H1 (cell line): ENCODE measurements at regions not wholly inside any gene's neighbourhood (a gene's known extent, or its start where the extent isn't known, plus 50 kb on each side); places are given as distances from the start of the nearest gene placed in this dataset.

Experiments used
- CTCF ChIA-PET: fragments of 300-600 bp; sonication (Branson Sonifier 250); formaldehyde crosslinking; loops from one replicate; lab custom pipeline; 2021; ENCODE audit not compliant: partially characterized antibody; lab: Charles Lee
- POLR2A ChIA-PET: fragments of 300-600 bp; sonication (Branson Sonifier 250); formaldehyde crosslinking; loops from one replicate; lab custom pipeline; 2021; ENCODE audit warnings: inconsistent platforms; ENCODE audit not compliant: partially characterized antibody; lab: Charles Lee
- DNase-seq, 2 experiments: peaks; one replicate each; pipeline versions ENCODE4 v3.0.0 to v3.0.0-alpha.2; 2010 to 2022; ENCODE audit warnings: low spot score in 2 of 2, low read depth in 1 of 2, mixed read lengths in 1 of 2
- FAIRE-seq: peaks from 2 replicates; lab custom pipeline; 2011; peaks lifted over from hg19 to GRCh38; lab: Jason Lieb, UNC
- H2AFZ ChIP-seq: 2 replicates; pipeline ENCODE4 v1.8.1; 2012; ENCODE audit warnings: low read length, inconsistent platforms
- H2AK5ac ChIP-seq: 2 replicates; pipeline ENCODE4 v1.6.1; 2013; ENCODE audit warnings: low read depth, low read length
- H2BK120ac ChIP-seq: replicated peaks from 2 replicates; pipeline ENCODE3; 2013; ENCODE audit warnings: low read depth, low read length, inconsistent platforms
- H2BK12ac ChIP-seq: 2 replicates; pipeline ENCODE4 v1.6.1; 2013; ENCODE audit warnings: low read depth, low read length
- H2BK15ac ChIP-seq: 2 replicates; pipeline ENCODE4 v1.6.1; 2013; ENCODE audit warnings: low read length
- H2BK20ac ChIP-seq: 2 replicates; pipeline ENCODE4 v1.6.1; 2013; ENCODE audit warnings: low read length
- H2BK5ac ChIP-seq: 2 replicates; pipeline ENCODE4 v1.6.1; 2013; ENCODE audit warnings: low read depth, low read length
- H3K14ac ChIP-seq: 2 replicates; pipeline ENCODE4 v1.6.1; 2013; ENCODE audit warnings: inconsistent platforms; ENCODE audit not compliant: insufficient read length
- H3K18ac ChIP-seq: 2 replicates; pipeline ENCODE4 v1.6.1; 2013; ENCODE audit warnings: low read length; ENCODE audit errors: extremely low read depth
- H3K23ac ChIP-seq: 2 replicates; pipeline ENCODE4 v1.6.1; 2013; ENCODE audit warnings: inconsistent platforms; ENCODE audit not compliant: insufficient read length
- H3K23me2 ChIP-seq: 2 replicates; pipeline ENCODE4 v1.6.1; 2013; ENCODE audit warnings: low read depth, low read length
- H3K27ac ChIP-seq: 2 replicates; pipeline ENCODE4 v1.6.1; 2011; ENCODE audit warnings: low read depth, low read length, inconsistent platforms
- H3K27me3 ChIP-seq, 4 experiments: replicated peaks in 1 of 4; 1 replicate in 1 of 4; 2 replicates in 3 of 4; pipeline versions ENCODE4 v1.6.1 to v1.8.1; 2011 to 2013; ENCODE audit warnings: low read length in 3 of 4, mild to moderate bottlenecking in 3 of 4, inconsistent platforms in 2 of 4, mixed read lengths in 2 of 4, moderate library complexity in 1 of 4; ENCODE audit not compliant: control insufficient read depth in 3 of 4, insufficient read depth in 3 of 4; ENCODE audit errors: extremely low read depth in 1 of 4
- H3K36me3 ChIP-seq, 4 experiments: 2 replicates each; pipeline versions ENCODE4 v1.6.1 to v1.8.1; 2011 to 2013; ENCODE audit warnings: mild to moderate bottlenecking in 4 of 4, low read length in 3 of 4, moderate library complexity in 2 of 4, control low read depth in 1 of 4, inconsistent platforms in 1 of 4; ENCODE audit not compliant: insufficient read depth in 4 of 4, control insufficient read depth in 2 of 4
- H3K4ac ChIP-seq: replicated peaks from 2 replicates; pipeline ENCODE3; 2013; ENCODE audit warnings: low read length, low read depth, mixed read lengths, inconsistent platforms; ENCODE audit not compliant: insufficient read length
- H3K4me1 ChIP-seq, 4 experiments: replicated peaks in 1 of 4; 1 replicate in 1 of 4; 2 replicates in 3 of 4; pipeline versions ENCODE4 v1.6.1 to v1.8.1; 2011 to 2013; ENCODE audit warnings: low read length in 3 of 4, inconsistent platforms in 2 of 4, mixed read lengths in 1 of 4; ENCODE audit not compliant: insufficient read depth in 4 of 4, control insufficient read depth in 3 of 4
- H3K4me2 ChIP-seq, 2 experiments: 2 replicates each; pipeline versions ENCODE4 v1.6.1 to v1.8.1; 2011 to 2013; ENCODE audit warnings: low read depth in 2 of 2, low read length in 2 of 2, control low read depth in 1 of 2, inconsistent platforms in 1 of 2, mild to moderate bottlenecking in 1 of 2; ENCODE audit not compliant: insufficient read depth in 1 of 2
- H3K4me3 ChIP-seq, 4 experiments: fragments of 200-600, 300-600 bp in 1 of 4; sonication (generic), shearing (Covaris generic), sonication (Bioruptor Twin) in 1 of 4; 2 replicates each; pipeline versions ENCODE4 v1.5.1 to v1.8.1; 2011 to 2016; ENCODE audit warnings: low read length in 4 of 4, low read depth in 3 of 4, control low read depth in 2 of 4, inconsistent platforms in 2 of 4, mild to moderate bottlenecking in 2 of 4, mixed read lengths in 1 of 4, moderate library complexity in 1 of 4; ENCODE audit not compliant: insufficient read depth in 2 of 4; ENCODE audit errors: extremely low read depth in 1 of 4
- H3K56ac ChIP-seq: replicated peaks from 2 replicates; pipeline ENCODE3; 2013; ENCODE audit warnings: low read depth, mild to moderate bottlenecking, mixed read lengths, low read length, inconsistent platforms; ENCODE audit not compliant: insufficient read length
- H3K79me1 ChIP-seq: 2 replicates; pipeline ENCODE4 v1.6.1; 2013; ENCODE audit warnings: low read depth, low read length, control low read depth
- H3K79me2 ChIP-seq, 2 experiments: 2 replicates each; pipeline versions ENCODE4 v1.6.1 to v1.8.1; 2012 to 2013; ENCODE audit warnings: low read length in 2 of 2, mild to moderate bottlenecking in 2 of 2, inconsistent platforms in 1 of 2; ENCODE audit not compliant: insufficient read depth in 2 of 2, control insufficient read depth in 1 of 2
- H3K9ac ChIP-seq, 4 experiments: replicated peaks in 1 of 4; 1 replicate in 1 of 4; 2 replicates in 3 of 4; pipeline versions ENCODE4 v1.6.1 to v1.8.1; 2011 to 2013; ENCODE audit warnings: low read depth in 3 of 4, low read length in 3 of 4, control low read depth in 2 of 4, mild to moderate bottlenecking in 2 of 4, moderate library complexity in 2 of 4, inconsistent platforms in 1 of 4; ENCODE audit errors: extremely low read depth in 1 of 4
- H3K9me3 ChIP-seq, 2 experiments: 2 replicates each; pipeline versions ENCODE4 v1.6.1 to v1.8.1; 2012 to 2013; ENCODE audit warnings: mild to moderate bottlenecking in 2 of 2, moderate library complexity in 2 of 2, control low read depth in 1 of 2, inconsistent platforms in 1 of 2, low read depth in 1 of 2, low read length in 1 of 2, mixed read lengths in 1 of 2; ENCODE audit not compliant: insufficient read depth in 2 of 2
- H4K20me1 ChIP-seq, 2 experiments: replicated peaks in 1 of 2; 2 replicates each; pipeline versions ENCODE3 to v1.8.1; 2011 to 2013; ENCODE audit warnings: inconsistent platforms in 2 of 2, low read length in 2 of 2, mild to moderate bottlenecking in 1 of 2; ENCODE audit not compliant: insufficient read depth in 2 of 2, control insufficient read depth in 1 of 2
- H4K5ac ChIP-seq: 2 replicates; pipeline ENCODE4 v1.6.1; 2013; ENCODE audit warnings: low read length, low read depth, mixed read lengths, inconsistent platforms; ENCODE audit not compliant: insufficient read length
- H4K8ac ChIP-seq: 2 replicates; pipeline ENCODE4 v1.8.0; 2013; ENCODE audit warnings: mild to moderate bottlenecking, moderate library complexity, low read length, inconsistent platforms; ENCODE audit not compliant: insufficient read depth; ENCODE audit errors: extremely low read depth
- H4K91ac ChIP-seq: replicated peaks from 2 replicates; pipeline ENCODE3; 2013; ENCODE audit warnings: low read length, mixed read lengths, inconsistent platforms; ENCODE audit not compliant: insufficient read length
- CTBP2 ChIP-seq: IDR thresholded peaks from 2 replicates; pipeline ENCODE4 v1.7.0; 2011; ENCODE audit warnings: borderline replicate concordance, mild to moderate bottlenecking, moderate library complexity, mixed read lengths, low read length; ENCODE audit not compliant: insufficient read depth, insufficient read length
- FOSL1 ChIP-seq: IDR thresholded peaks from 2 replicates; pipeline ENCODE4 v1.6.1; 2011; ENCODE audit warnings: mild to moderate bottlenecking, low read depth, low read length, moderate library complexity; ENCODE audit not compliant: insufficient read depth
- HDAC2 ChIP-seq, 2 experiments: fragments of 300-600 bp in 1 of 2; sonication (generic) in 1 of 2; IDR thresholded peaks; 2 replicates each; pipeline ENCODE4 v1.6.1; 2011 to 2012; ENCODE audit warnings: low read depth in 2 of 2, low read length in 2 of 2, mild to moderate bottlenecking in 2 of 2, moderate library complexity in 2 of 2, borderline replicate concordance in 1 of 2, inconsistent platforms in 1 of 2
- NRF1 ChIP-seq: IDR thresholded peaks from 2 replicates; pipeline ENCODE4 v1.6.1; 2011; ENCODE audit warnings: mild to moderate bottlenecking, low read depth, low read length, improper control_type of control experiment
- PHF8 ChIP-seq: fragments of 200-600 bp; sonication (generic); conservative IDR thresholded peaks from 2 replicates; pipeline ENCODE4 v1.7.1; 2012; ENCODE audit warnings: low read depth, mild to moderate bottlenecking, inconsistent platforms, low read length, moderate library complexity
- POLR2A ChIP-seq, 2 experiments: IDR thresholded peaks; 1 replicate in 1 of 2; 2 replicates in 1 of 2; pipeline ENCODE4 v1.6.1; 2011; ENCODE audit warnings: low read depth in 2 of 2, low read length in 2 of 2, mild to moderate bottlenecking in 2 of 2; ENCODE audit errors: control extremely low read depth in 1 of 2
- RBBP5 ChIP-seq: IDR thresholded peaks from 2 replicates; pipeline ENCODE4 v1.7.1; 2012; ENCODE audit warnings: low read depth, mild to moderate bottlenecking, inconsistent platforms, low read length, moderate library complexity, borderline replicate concordance
- RNF2 ChIP-seq: fragments of 200-900, 300-1000 bp; sonication (generic); IDR thresholded peaks from 2 replicates; pipeline ENCODE4 v1.7.1; 2016; ENCODE audit warnings: borderline replicate concordance, low read depth, mild to moderate bottlenecking, antibody characterized with exemption, low read length; ENCODE audit not compliant: poor library complexity, severe bottlenecking; ENCODE audit errors: missing control alignments
- SIRT6 ChIP-seq: IDR thresholded peaks from one replicate; pipeline ENCODE4 v1.7.1; 2012; ENCODE audit warnings: low read length, inconsistent platforms
- SP1 ChIP-seq: IDR thresholded peaks from 2 replicates; pipeline ENCODE4 v1.6.1; 2011; ENCODE audit warnings: low read depth, low read length
- TCF12 ChIP-seq: IDR thresholded peaks from 2 replicates; pipeline ENCODE4 v1.6.1; 2011; ENCODE audit warnings: low read depth, mild to moderate bottlenecking, low read length
- YY1 ChIP-seq: IDR thresholded peaks from 2 replicates; pipeline ENCODE4 v1.6.1; 2011; ENCODE audit warnings: low read depth, mild to moderate bottlenecking, low read length
- WGBS, 2 experiments: shearing (Covaris generic) in 1 of 2; methylation state at CpG; one replicate each; pipeline versions ENCODE4 v1.1.6 to v1.1.7; 2013 to 2015; ENCODE audit warnings: low lambda C conversion rate in 2 of 2, mixed read lengths in 2 of 2, inconsistent platforms in 1 of 2, low coverage in 1 of 2, missing lambda C conversion rate in 1 of 2; ENCODE audit not compliant: insufficient replicate concordance in 2 of 2, insufficient coverage in 1 of 2, insufficient read length in 1 of 2; ENCODE audit errors: extremely low coverage in 1 of 2, missing lambda C conversion rate in 1 of 2; 5-methylcytosine and 5-hydroxymethylcytosine counted together
- TF ChIP-seq, protein P1 (sequence below): IDR thresholded peaks from 2 replicates; pipeline ENCODE4 v1.6.1; 2012; ENCODE audit warnings: low read length, inconsistent platforms

DNA sequence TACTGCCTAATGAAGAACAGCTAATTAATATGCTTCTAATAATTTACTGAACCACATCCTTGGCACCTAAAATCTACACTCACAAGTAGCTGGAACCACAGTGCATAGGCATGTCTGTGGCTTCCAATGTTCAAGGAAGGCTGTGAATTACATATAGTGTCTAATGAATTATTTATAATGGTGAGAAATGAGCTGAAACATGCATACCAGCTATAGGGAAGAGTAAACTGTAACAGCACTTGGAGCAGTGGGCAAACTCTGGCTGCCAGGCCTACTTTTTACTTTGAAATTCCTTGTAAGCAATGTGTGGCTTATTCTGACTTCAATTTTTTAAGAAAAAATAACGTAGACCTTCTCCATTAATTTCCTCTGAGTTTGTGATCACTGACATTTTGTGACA is 953.2 kb upstream of the CDH8 start:
- no peak overlapping the region for H2AFZ ChIP-seq
- no peaks in the 10 kb centered on the region for H4K20me1 ChIP-seq
- no peak overlapping the region for H3K27ac ChIP-seq
- H3K4me1 ChIP-seq, result no peaks in the 10 kb centered on the region
- CTCF ChIA-PET, result interaction anchor here (1.7 kb wide), 1 partner anchor 19 kb away, joined by 6 read pairs; no protein-coding TSS in a partner anchor
- no peak overlapping the region for H2BK12ac ChIP-seq
- H3K36me3 ChIP-seq, result no peaks in the 10 kb centered on the region
- H3K4me2 ChIP-seq, result no peak overlapping the region
- no peak overlapping the region for H3K14ac ChIP-seq
- no peak overlapping the region for H2AK5ac ChIP-seq
- H2BK120ac ChIP-seq, result no peak overlapping the region
- no peak overlapping the region for H3K23ac ChIP-seq
- POLR2A ChIA-PET, result no interaction called here
- no peak overlapping the region for H3K18ac ChIP-seq
- H3K23me2 ChIP-seq, result no peaks in the 10 kb centered on the region
- no peaks in the 10 kb centered on the region for H3K27me3 ChIP-seq
- WGBS, 2 experiments, result 86% methylated on average over 1 of the region's 1 CpG; no CpG with 5 or more reads in 1 of the 2 experiments
- no peaks in the 10 kb centered on the region for H3K79me1 ChIP-seq
- H3K9ac ChIP-seq, result no peak overlapping the region
- no peak for DNase-seq
- no peak overlapping the region for H3K56ac ChIP-seq
- no peak overlapping the region for H4K91ac ChIP-seq
- no peak overlapping the region for H4K5ac ChIP-seq
- no peak overlapping the region for H3K4me3 ChIP-seq
- no peak overlapping the region for H4K8ac ChIP-seq
- no peak overlapping the region for H3K4ac ChIP-seq
- no peak overlapping the region for H2BK15ac ChIP-seq
- no peak overlapping the region for H2BK20ac ChIP-seq
- FAIRE-seq, result no peak
- H3K9me3 ChIP-seq, result no peaks in the 10 kb centered on the region
- H2BK5ac ChIP-seq, result no peak overlapping the region
- H3K79me2 ChIP-seq, result no peaks in the 10 kb centered on the region
- TF ChIP-seq, protein P1, sequence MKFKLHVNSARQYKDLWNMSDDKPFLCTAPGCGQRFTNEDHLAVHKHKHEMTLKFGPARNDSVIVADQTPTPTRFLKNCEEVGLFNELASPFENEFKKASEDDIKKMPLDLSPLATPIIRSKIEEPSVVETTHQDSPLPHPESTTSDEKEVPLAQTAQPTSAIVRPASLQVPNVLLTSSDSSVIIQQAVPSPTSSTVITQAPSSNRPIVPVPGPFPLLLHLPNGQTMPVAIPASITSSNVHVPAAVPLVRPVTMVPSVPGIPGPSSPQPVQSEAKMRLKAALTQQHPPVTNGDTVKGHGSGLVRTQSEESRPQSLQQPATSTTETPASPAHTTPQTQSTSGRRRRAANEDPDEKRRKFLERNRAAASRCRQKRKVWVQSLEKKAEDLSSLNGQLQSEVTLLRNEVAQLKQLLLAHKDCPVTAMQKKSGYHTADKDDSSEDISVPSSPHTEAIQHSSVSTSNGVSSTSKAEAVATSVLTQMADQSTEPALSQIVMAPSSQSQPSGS, result no peak
- no peak for TF ChIP-seq YY1
- TF ChIP-seq HDAC2 (IDR thresholded peaks at IDR 0.05; ENCODE audit: borderline replicate concordance in 1 of 2, low read depth in 2 of 2, low read length in 2 of 2), result no peak
- TF ChIP-seq SIRT6, result no peak
- no peak for TF ChIP-seq CTBP2
- no peak for TF ChIP-seq RNF2
- TF ChIP-seq TCF12, result no peak
- TF ChIP-seq POLR2A (IDR thresholded peaks at IDR 0.05; ENCODE audit: control extremely low read depth in 1 of 2, low read depth in 2 of 2, low read length in 2 of 2), result no peak
- no peak for TF ChIP-seq PHF8
- TF ChIP-seq SP1, result no peak
- no peak for TF ChIP-seq NRF1
- no peak for TF ChIP-seq FOSL1
- no peak for TF ChIP-seq RBBP5
